Cerebellar nuclear complex (tissue), 1 donor: ENCODE measurements at regions not wholly inside any gene's neighbourhood (a gene's known extent, or its start where the extent isn't known, plus 50 kb on each side); places are given as distances from the start of the nearest gene placed in this dataset.

Experiments
- DNase-seq, 2 experiments: peaks; one replicate each; lab custom pipeline; 2025; lab: John Stamatoyannopoulos, UW

GRCh38 chr15:70160267-70160666, 62.5 kb upstream of the TLE3 start:
- DNase-seq = no peak

GRCh38 chr15:70159713-70160009, 61.9 kb upstream of the TLE3 start:
- DNase-seq = no peak

GRCh38 chr15:70159001-70159712, 61.4 kb upstream of the TLE3 start:
- no peak for DNase-seq

- DNase-seq = no peak
Measured at GRCh38 chr15:70158309-70159000, 60.7 kb upstream of the TLE3 start.

- DNase-seq = peak; percentile 47 to 48
Measured at GRCh38 chr15:70156671-70157271, 59.1 kb upstream of the TLE3 start.

- no peak for DNase-seq
Measured at GRCh38 chr15:70154718-70155347, 57.1 kb upstream of the TLE3 start.

GRCh38 chr15:70153921-70154717, 56.4 kb upstream of the TLE3 start:
- DNase-seq = no peak

- no peak for DNase-seq
Measured at GRCh38 chr15:70152070-70152480, 54.4 kb upstream of the TLE3 start.

- no peak for DNase-seq
Measured at GRCh38 chr15:70151462-70151861, 53.7 kb upstream of the TLE3 start.

GRCh38 chr15:70151003-70151402, 53.3 kb upstream of the TLE3 start:
- no peak for DNase-seq

GRCh38 chr15:70150405-70150747, 52.7 kb upstream of the TLE3 start:
- no peak for DNase-seq

- no peak for DNase-seq
Measured at GRCh38 chr15:70149667-70150404, 52.1 kb upstream of the TLE3 start.

GRCh38 chr15:70147778-70148177, 50.1 kb upstream of the TLE3 start:
- DNase-seq = no peak
